ENCODE measurements at regions not wholly inside any gene's neighbourhood (a gene's known extent, or its start where the extent isn't known, plus 50 kb on each side); places are given as distances from the start of the nearest gene placed in this dataset.
"Not testable (repeated sequence)": the region's sequence is repeated elsewhere in the genome, so short reads cannot be mapped to it uniquely, and the experiment has no call there.

DNA sequence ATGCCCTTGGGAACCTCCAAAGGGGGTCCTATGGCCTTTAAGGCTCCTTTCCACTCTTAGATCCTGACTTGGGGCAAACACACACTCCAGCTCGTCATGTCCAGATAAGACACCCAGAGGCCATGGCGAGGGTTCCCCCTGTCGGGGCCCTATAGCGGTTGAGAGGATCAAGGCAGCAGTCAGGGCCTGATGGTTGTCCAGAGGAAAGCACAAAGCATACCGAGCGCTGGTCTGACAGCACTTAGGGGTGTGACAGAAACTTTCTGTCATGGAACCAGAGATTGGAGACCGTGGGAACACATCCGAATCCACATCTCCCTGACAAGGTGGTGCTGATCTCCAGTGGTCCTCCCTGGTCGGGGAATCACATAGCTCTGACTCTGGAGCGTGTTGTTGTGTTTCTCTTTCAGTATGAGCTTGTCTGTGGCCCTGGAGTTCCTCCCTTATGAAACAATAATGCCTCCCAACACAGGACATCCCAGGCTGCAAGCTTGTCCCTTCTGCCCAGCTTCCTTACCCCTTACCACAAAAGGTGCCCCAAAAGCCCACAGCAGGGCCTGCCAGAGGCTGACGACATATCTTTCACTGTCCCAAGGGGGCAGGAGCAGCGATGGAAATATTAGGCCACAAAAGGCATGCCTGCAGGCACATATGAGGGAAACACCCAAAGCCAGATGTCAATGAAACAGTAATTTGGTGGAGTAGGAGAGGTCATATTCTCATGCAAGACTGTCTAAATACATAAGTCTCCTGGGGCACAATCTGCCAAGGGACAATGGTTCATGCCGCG, 144.2 kb downstream of the ADRA2C start:
- H3K4me3 ChIP-seq (ENCODE audit: low read length); H4K20me1 ChIP-seq (ENCODE audit: insufficient read depth); H3K4me2 ChIP-seq (ENCODE audit: low read length); H3K9me2 ChIP-seq (ENCODE audit: insufficient read depth, low read length); H3K79me2 ChIP-seq (replicated peaks; ENCODE audit: insufficient read depth, low read length); H3K9me3 ChIP-seq (ENCODE audit: low read length); H3K27me3 ChIP-seq (ENCODE audit: insufficient read depth, low read depth, low read length); H2AFZ ChIP-seq (ENCODE audit: low read depth, low read length); H3K27ac ChIP-seq (ENCODE audit: low read length); H3F3A ChIP-seq (ENCODE audit: insufficient read depth, low read length, poor library complexity, severe bottlenecking); H3K9ac ChIP-seq (ENCODE audit: low read length); H3K36me3 ChIP-seq (ENCODE audit: insufficient read depth, low read length): not testable (repeated sequence)

DNA sequence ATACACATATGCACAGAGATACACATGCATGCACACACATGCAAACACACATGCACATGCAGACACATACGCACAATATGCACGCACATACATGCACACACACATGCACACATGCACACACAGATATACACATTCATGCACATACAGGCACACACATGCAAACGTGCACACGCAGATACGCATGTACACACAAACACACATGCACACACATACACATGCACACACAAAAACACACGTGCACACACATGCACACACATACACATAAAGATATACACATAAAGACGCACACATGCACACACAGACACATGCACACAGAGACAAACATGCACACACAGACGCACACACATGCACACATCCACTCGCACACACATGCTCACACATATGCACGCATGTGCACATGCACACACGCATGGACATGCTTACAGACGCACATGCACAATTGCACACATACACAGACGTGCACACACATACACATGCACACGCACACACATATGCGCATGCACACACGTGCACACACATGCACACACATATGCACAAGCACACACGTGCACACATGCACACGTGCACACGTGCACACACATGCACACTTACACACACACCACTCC, 145.2 kb downstream of the ADRA2C start:
- TF ChIP-seq MXI1 (conservative IDR thresholded peaks at IDR 0.05; ENCODE audit: poor library complexity, severe bottlenecking) = no peak
- no peak for TF ChIP-seq SMC3 (conservative IDR thresholded peaks at IDR 0.05; ENCODE audit: poor library complexity)
- no peak for TF ChIP-seq EP300 (conservative IDR thresholded peaks at IDR 0.05; ENCODE audit: poor library complexity, severe bottlenecking)
- TF ChIP-seq RAD21 (conservative IDR thresholded peaks at IDR 0.05) = no peak
- TF ChIP-seq, protein P1, sequence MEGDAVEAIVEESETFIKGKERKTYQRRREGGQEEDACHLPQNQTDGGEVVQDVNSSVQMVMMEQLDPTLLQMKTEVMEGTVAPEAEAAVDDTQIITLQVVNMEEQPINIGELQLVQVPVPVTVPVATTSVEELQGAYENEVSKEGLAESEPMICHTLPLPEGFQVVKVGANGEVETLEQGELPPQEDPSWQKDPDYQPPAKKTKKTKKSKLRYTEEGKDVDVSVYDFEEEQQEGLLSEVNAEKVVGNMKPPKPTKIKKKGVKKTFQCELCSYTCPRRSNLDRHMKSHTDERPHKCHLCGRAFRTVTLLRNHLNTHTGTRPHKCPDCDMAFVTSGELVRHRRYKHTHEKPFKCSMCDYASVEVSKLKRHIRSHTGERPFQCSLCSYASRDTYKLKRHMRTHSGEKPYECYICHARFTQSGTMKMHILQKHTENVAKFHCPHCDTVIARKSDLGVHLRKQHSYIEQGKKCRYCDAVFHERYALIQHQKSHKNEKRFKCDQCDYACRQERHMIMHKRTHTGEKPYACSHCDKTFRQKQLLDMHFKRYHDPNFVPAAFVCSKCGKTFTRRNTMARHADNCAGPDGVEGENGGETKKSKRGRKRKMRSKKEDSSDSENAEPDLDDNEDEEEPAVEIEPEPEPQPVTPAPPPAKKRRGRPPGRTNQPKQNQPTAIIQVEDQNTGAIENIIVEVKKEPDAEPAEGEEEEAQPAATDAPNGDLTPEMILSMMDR (IDR thresholded peaks at IDR 0.05; ENCODE audit: poor library complexity, severe bottlenecking) = no peak
- TF ChIP-seq TAF1 (IDR thresholded peaks at IDR 0.05; ENCODE audit: low read depth) = no peak
- TF ChIP-seq, protein P2, sequence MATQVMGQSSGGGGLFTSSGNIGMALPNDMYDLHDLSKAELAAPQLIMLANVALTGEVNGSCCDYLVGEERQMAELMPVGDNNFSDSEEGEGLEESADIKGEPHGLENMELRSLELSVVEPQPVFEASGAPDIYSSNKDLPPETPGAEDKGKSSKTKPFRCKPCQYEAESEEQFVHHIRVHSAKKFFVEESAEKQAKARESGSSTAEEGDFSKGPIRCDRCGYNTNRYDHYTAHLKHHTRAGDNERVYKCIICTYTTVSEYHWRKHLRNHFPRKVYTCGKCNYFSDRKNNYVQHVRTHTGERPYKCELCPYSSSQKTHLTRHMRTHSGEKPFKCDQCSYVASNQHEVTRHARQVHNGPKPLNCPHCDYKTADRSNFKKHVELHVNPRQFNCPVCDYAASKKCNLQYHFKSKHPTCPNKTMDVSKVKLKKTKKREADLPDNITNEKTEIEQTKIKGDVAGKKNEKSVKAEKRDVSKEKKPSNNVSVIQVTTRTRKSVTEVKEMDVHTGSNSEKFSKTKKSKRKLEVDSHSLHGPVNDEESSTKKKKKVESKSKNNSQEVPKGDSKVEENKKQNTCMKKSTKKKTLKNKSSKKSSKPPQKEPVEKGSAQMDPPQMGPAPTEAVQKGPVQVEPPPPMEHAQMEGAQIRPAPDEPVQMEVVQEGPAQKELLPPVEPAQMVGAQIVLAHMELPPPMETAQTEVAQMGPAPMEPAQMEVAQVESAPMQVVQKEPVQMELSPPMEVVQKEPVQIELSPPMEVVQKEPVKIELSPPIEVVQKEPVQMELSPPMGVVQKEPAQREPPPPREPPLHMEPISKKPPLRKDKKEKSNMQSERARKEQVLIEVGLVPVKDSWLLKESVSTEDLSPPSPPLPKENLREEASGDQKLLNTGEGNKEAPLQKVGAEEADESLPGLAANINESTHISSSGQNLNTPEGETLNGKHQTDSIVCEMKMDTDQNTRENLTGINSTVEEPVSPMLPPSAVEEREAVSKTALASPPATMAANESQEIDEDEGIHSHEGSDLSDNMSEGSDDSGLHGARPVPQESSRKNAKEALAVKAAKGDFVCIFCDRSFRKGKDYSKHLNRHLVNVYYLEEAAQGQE (IDR thresholded peaks at IDR 0.05; ENCODE audit: borderline replicate concordance) = no peak
- TF ChIP-seq POLR2AphosphoS5 (IDR thresholded peaks at IDR 0.05) = no peak
- no peak for TF ChIP-seq EZH2 (IDR thresholded peaks at IDR 0.05; ENCODE audit: borderline replicate concordance, insufficient read depth, low read length, poor library complexity, severe bottlenecking)
- no peaks in the 10 kb centered on the region for H3K9me2 ChIP-seq (ENCODE audit: insufficient read depth, low read length)
- no peak overlapping the region for H3K4me2 ChIP-seq (ENCODE audit: low read length)
- no peak overlapping the region for H3K9ac ChIP-seq (ENCODE audit: low read length)
- no peaks in the 10 kb centered on the region for H3K27me3 ChIP-seq (ENCODE audit: insufficient read depth, low read depth, low read length)
- H4K20me1 ChIP-seq (ENCODE audit: insufficient read depth) = no peaks in the 10 kb centered on the region
- no peaks in the 10 kb centered on the region for H3K36me3 ChIP-seq (ENCODE audit: insufficient read depth, low read length)
- no peaks in the 10 kb centered on the region for H3F3A ChIP-seq (ENCODE audit: insufficient read depth, low read length, poor library complexity, severe bottlenecking)
- H3K4me3 ChIP-seq (ENCODE audit: low read length) = no peak overlapping the region
- H2AFZ ChIP-seq (ENCODE audit: low read depth, low read length) = no peak overlapping the region
- H3K27ac ChIP-seq (ENCODE audit: low read length) = no peak overlapping the region
- no peaks in the 10 kb centered on the region for H3K9me3 ChIP-seq (ENCODE audit: low read length)
- H3K79me2 ChIP-seq (replicated peaks; ENCODE audit: insufficient read depth, low read length) = no peaks in the 10 kb centered on the region

DNA sequence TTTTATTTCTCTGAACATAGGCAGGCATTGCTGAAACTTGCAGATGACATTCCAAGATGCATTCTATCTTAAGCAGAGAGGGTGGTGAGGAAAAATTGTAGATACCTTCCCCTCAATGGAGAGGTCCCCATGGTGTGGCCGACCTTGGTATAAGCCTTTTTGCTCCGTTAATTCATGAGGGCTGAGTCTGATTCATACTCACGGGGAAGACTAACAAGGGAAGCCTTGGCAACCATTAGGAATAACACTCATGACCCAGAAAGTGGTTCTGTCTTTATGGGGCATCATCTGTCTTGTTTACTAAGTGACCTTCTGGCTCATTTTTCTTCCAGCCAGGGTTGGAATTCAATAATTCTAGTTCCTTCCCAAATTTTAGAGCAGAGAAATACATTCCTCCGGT, 148.3 kb downstream of the ADRA2C start:
- H3K79me2 ChIP-seq (replicated peaks; ENCODE audit: insufficient read depth, low read length); H3K27me3 ChIP-seq (ENCODE audit: insufficient read depth, low read depth, low read length); H3K36me3 ChIP-seq (ENCODE audit: insufficient read depth, low read length); H3K9ac ChIP-seq (ENCODE audit: low read length); H3F3A ChIP-seq (ENCODE audit: insufficient read depth, low read length, poor library complexity, severe bottlenecking); H3K4me2 ChIP-seq (ENCODE audit: low read length); H4K20me1 ChIP-seq (ENCODE audit: insufficient read depth); H3K27ac ChIP-seq (ENCODE audit: low read length); H3K9me3 ChIP-seq (ENCODE audit: low read length); H3K9me2 ChIP-seq (ENCODE audit: insufficient read depth, low read length); H2AFZ ChIP-seq (ENCODE audit: low read depth, low read length); H3K4me3 ChIP-seq (ENCODE audit: low read length): not testable (repeated sequence)

DNA sequence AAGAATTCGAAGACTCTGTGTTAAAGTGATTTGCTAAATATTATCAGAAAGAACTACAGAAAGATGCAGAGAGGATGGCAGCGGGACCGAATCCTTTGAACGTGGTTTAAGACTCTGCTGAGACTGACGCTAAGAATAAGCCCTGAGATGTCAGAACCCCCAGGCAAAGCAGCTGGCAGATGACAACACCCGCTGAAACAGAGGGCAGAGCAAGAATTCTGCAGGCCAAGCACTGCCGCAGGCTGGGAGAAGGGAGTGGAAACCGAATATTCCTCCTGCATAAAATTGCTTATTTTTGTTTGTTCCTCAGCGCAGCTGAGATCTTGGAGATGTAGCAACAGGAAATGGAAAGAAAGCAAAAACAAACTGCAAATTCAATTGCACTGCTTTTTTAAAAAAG, 153.3 kb downstream of the ADRA2C start:
- not testable (repeated sequence) for H3K36me3 ChIP-seq (ENCODE audit: insufficient read depth, low read length); H4K20me1 ChIP-seq (ENCODE audit: insufficient read depth); H3F3A ChIP-seq (ENCODE audit: insufficient read depth, low read length, poor library complexity, severe bottlenecking); H3K79me2 ChIP-seq (replicated peaks; ENCODE audit: insufficient read depth, low read length); H3K27ac ChIP-seq (ENCODE audit: low read length); H3K27me3 ChIP-seq (ENCODE audit: insufficient read depth, low read depth, low read length); H3K9ac ChIP-seq (ENCODE audit: low read length); H3K4me2 ChIP-seq (ENCODE audit: low read length); H3K4me3 ChIP-seq (ENCODE audit: low read length); H2AFZ ChIP-seq (ENCODE audit: low read depth, low read length); H3K9me2 ChIP-seq (ENCODE audit: insufficient read depth, low read length); H3K9me3 ChIP-seq (ENCODE audit: low read length)

DNA sequence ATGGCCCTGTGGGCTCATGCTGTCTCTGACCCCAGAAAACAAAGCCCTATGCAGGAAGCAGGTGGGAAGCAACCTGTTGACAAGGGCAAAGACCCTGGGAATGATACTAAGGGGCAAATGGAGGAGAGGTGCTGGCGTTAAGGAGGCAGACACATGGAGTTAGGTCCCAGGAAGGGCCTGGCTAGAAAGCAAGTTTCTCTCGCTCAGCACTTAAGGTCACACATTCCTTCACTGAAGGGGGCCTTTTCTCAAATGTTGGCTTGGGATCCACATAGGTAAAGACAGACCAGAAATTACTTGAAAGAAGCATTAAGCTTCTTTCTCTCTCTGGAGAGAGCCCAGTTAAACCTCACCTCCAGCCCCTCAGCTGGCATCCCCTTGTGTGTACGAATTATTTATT, 155.7 kb downstream of the ADRA2C start:
- not testable (repeated sequence) for H3K79me2 ChIP-seq (replicated peaks; ENCODE audit: insufficient read depth, low read length); H3F3A ChIP-seq (ENCODE audit: insufficient read depth, low read length, poor library complexity, severe bottlenecking); H3K9me2 ChIP-seq (ENCODE audit: insufficient read depth, low read length); H3K36me3 ChIP-seq (ENCODE audit: insufficient read depth, low read length); H2AFZ ChIP-seq (ENCODE audit: low read depth, low read length); H3K4me2 ChIP-seq (ENCODE audit: low read length); H4K20me1 ChIP-seq (ENCODE audit: insufficient read depth); H3K4me3 ChIP-seq (ENCODE audit: low read length); H3K27me3 ChIP-seq (ENCODE audit: insufficient read depth, low read depth, low read length); H3K27ac ChIP-seq (ENCODE audit: low read length); H3K9me3 ChIP-seq (ENCODE audit: low read length); H3K9ac ChIP-seq (ENCODE audit: low read length)
